HepG2 (cell line): ENCODE measurements at regions not wholly inside any gene's neighbourhood (a gene's known extent, or its start where the extent isn't known, plus 50 kb on each side); places are given as distances from the start of the nearest gene placed in this dataset.

Experiments used
- ATAC-seq: fragments of 200-7000 bp; cut with Tn5 transposase; 3 replicates; pipeline ENCODE4 v1.9.1; 2020; ENCODE audit warnings: mild to moderate bottlenecking, moderate library complexity
- BruUV-seq: library from RNA; stranded (reverse); fragments of 400-500 nt; replicated peaks from 2 replicates; lab custom pipeline; 2021; lab: Mats Ljungman, UMichigan
- CTCF ChIA-PET: fragments of 300-600 bp; formaldehyde crosslinking; extraction: SDS; loops from one replicate; lab custom pipeline; 2021; ENCODE audit warnings: low total read pairs, inconsistent platforms, low intra/inter-chr PET ratio; lab: Yijun Ruan, JAX
- POLR2A ChIA-PET: fragments of 350-600 bp; sonication (Branson Sonifier 250); formaldehyde crosslinking; loops from one replicate; lab custom pipeline; 2020; ENCODE audit warnings: antibody characterized with exemption, inconsistent platforms; lab: Yijun Ruan, JAX
- DNase-seq: peaks from one replicate; pipeline ENCODE4 v3.0.0-alpha.2; 2015; ENCODE audit warnings: low spot score
- FAIRE-seq: peaks from 3 replicates; lab custom pipeline; 2011; peaks lifted over from hg19 to GRCh38; lab: Jason Lieb, UNC
- H2AFZ ChIP-seq: one replicate; pipeline ENCODE4 v1.6.1; 2011; ENCODE audit warnings: low read length, inconsistent platforms
- H3K27ac ChIP-seq: fragments of 300-600 bp; 3 replicates; pipeline ENCODE4 v1.8.0; 2011; ENCODE audit warnings: mixed run types, mild to moderate bottlenecking, mixed read lengths, low read length, inconsistent platforms; ENCODE audit not compliant: insufficient read depth; ENCODE audit errors: extremely low read length
- H3K27me3 ChIP-seq, 2 experiments: fragments of 200-600 bp in 1 of 2; 2 replicates in 1 of 2; 3 replicates in 1 of 2; pipeline versions ENCODE4 v1.6.0 to v1.8.0; 2011; ENCODE audit warnings: low read length in 2 of 2, mild to moderate bottlenecking in 2 of 2, moderate library complexity in 2 of 2, inconsistent platforms in 1 of 2; ENCODE audit not compliant: insufficient read depth in 2 of 2, control insufficient read depth in 1 of 2
- H3K36me3 ChIP-seq, 2 experiments: fragments of 200-600 bp in 1 of 2; replicated peaks in 1 of 2; 2 replicates in 1 of 2; 3 replicates in 1 of 2; pipeline versions ENCODE4 v1.5.1 to v1.8.0; 2011; ENCODE audit warnings: low read length in 2 of 2, inconsistent platforms in 1 of 2; ENCODE audit not compliant: insufficient read depth in 2 of 2, control insufficient read depth in 1 of 2
- H3K4me1 ChIP-seq: 2 replicates; pipeline ENCODE4 v1.5.1; 2012; ENCODE audit warnings: low read length, inconsistent platforms; ENCODE audit not compliant: insufficient read depth
- H3K4me2 ChIP-seq: 2 replicates; pipeline ENCODE4 v1.6.0; 2011; ENCODE audit warnings: low read depth, low read length, inconsistent platforms
- H3K4me3 ChIP-seq, 3 experiments: fragments of 200-600 bp in 1 of 3; sonication (generic), shearing (Covaris generic) in 1 of 3; replicated peaks in 1 of 3; 2 replicates each; pipeline ENCODE4 v1.5.1; 2011 to 2016; ENCODE audit warnings: low read length in 3 of 3, inconsistent platforms in 2 of 3, low read depth in 2 of 3, mild to moderate bottlenecking in 2 of 3, control low read depth in 1 of 3, mixed read lengths in 1 of 3; ENCODE audit not compliant: insufficient read depth in 1 of 3
- H3K79me2 ChIP-seq: one replicate; pipeline ENCODE4 v1.6.1; 2011; ENCODE audit warnings: low read length, inconsistent platforms; ENCODE audit not compliant: insufficient read depth
- H3K9ac ChIP-seq: 2 replicates; pipeline ENCODE4 v1.6.0; 2011; ENCODE audit warnings: mild to moderate bottlenecking, low read depth, low read length, inconsistent platforms; ENCODE audit not compliant: insufficient read depth
- H3K9me3 ChIP-seq: 2 replicates; pipeline ENCODE4 v1.5.1; 2012; ENCODE audit warnings: mild to moderate bottlenecking, low read length
- H4K20me1 ChIP-seq: 2 replicates; pipeline ENCODE4 v1.6.0; 2011; ENCODE audit warnings: inconsistent platforms, mild to moderate bottlenecking, low read length, moderate library complexity; ENCODE audit not compliant: insufficient read depth
- CEBPB ChIP-seq: IDR thresholded peaks from 2 replicates; pipeline ENCODE4 v1.6.1; 2011; ENCODE audit warnings: low read depth, low read length, improper control_type of control experiment, borderline replicate concordance
- ERF ChIP-seq: IDR thresholded peaks from 2 replicates; pipeline ENCODE4 v1.6.1; 2018; ENCODE audit warnings: missing biosample characterization, missing genetic modification reagents
- HDAC6 ChIP-seq: fragments of 200-600 bp; sonication (generic); IDR thresholded peaks from 2 replicates; pipeline ENCODE4 v1.7.0; 2017; ENCODE audit warnings: mild to moderate bottlenecking, antibody characterized with exemption, low read length, low read depth
- SMAD9 ChIP-seq: sonication (generic); formaldehyde crosslinking; IDR thresholded peaks from 2 replicates; pipeline ENCODE4 v1.5.1; 2020; ENCODE audit warnings: mild to moderate bottlenecking, missing genetic modification reagents
- TAF1 ChIP-seq: sonication (generic); formaldehyde crosslinking; IDR thresholded peaks from 2 replicates; pipeline ENCODE4 v1.4.0; 2020; ENCODE audit warnings: missing genetic modification reagents
- TCF7L2 ChIP-seq: IDR thresholded peaks from 2 replicates; pipeline ENCODE4 v1.6.1; 2011; ENCODE audit warnings: mild to moderate bottlenecking, low read depth, low read length, moderate library complexity
- ZNF281 ChIP-seq: sonication (generic); formaldehyde crosslinking; IDR thresholded peaks from 2 replicates; pipeline ENCODE4 v1.4.0; 2020; ENCODE audit warnings: missing genetic modification reagents, borderline replicate concordance
- WGBS: methylation state at CpG from one replicate; pipeline ENCODE4 v1.1.6; 2017; ENCODE audit warnings: low lambda C conversion rate; 5-methylcytosine and 5-hydroxymethylcytosine counted together
- in situ Hi-C: cut with HindIII; loops from 2 replicates; pipeline ENCODE4 v1.10.0; 2017; ENCODE audit warnings: low pct_unique_long_range_greater_than_20kb; ENCODE audit not compliant: extremely low pct_ligation_motif_present
- intact Hi-C: fragments of 100-400 bp; cut with micrococcal nuclease; formaldehyde crosslinking; loops from one replicate; pipeline ENCODE4 v1.10.0; 2022; ENCODE audit not compliant: unreplicated experiment

GRCh38 chr13:103525530-103525929 is 459.3 kb upstream of the SLC10A2 start (continued):
- TF ChIP-seq ZNF281 (CRISPR knock-in tag): no peak
- TF ChIP-seq TCF7L2: no peak
- no peak for TF ChIP-seq TAF1 (CRISPR knock-in tag)
- no peak for TF ChIP-seq HDAC6
- TF ChIP-seq ERF: no peak

GRCh38 chr13:103523858-103524257 is 457.6 kb upstream of the SLC10A2 start:
- CTCF ChIA-PET: no interaction called here
- ATAC-seq: no peak
- H3K4me1 ChIP-seq: no peaks in the 10 kb centered on the region

More at GRCh38 chr13:103523858-103524257, 457.6 kb upstream of the SLC10A2 start:
- Histone ChIP-seq H3K9ac (no peak overlapping the region), H4K20me1 (no peaks in the 10 kb centered on the region), H3K4me2 (no peak overlapping the region), H3K36me3 (no peaks in the 10 kb centered on the region), H3K9me3 (peaks cover 67% of the 10 kb centered on the region), H2AFZ (no peak overlapping the region), H3K79me2 (no peaks in the 10 kb centered on the region), H3K4me3 (no peak overlapping the region), H3K27ac (no peak overlapping the region), H3K27me3 (no peaks in the 10 kb centered on the region)
- BruUV-seq: no TSS peak
- TF ChIP-seq SMAD9 (CRISPR knock-in tag) (no peak), CEBPB (peak; percentile 25; the same call in 1 of the 2 replicates)
- DNase-seq (no peak), FAIRE-seq (no peak)
- intact Hi-C loops: no loop called here
- POLR2A ChIA-PET: no interaction called here
- in situ Hi-C loops: no loop called here
- 3% methylated on average over 7 of the region's 7 CpGs for WGBS
